Fibroblast of mammary gland (primary cell): ENCODE measurements at regions not wholly inside any gene's neighbourhood (a gene's known extent, or its start where the extent isn't known, plus 50 kb on each side); places are given as distances from the start of the nearest gene placed in this dataset.

Source experiments
- DNase-seq: peaks from one replicate; pipeline ENCODE4 v3.0.0-alpha.2; 2010; ENCODE audit warnings: low read depth
- H3K4me3 ChIP-seq: 2 replicates; pipeline ENCODE4 v1.5.1; 2011; ENCODE audit warnings: low read depth, mild to moderate bottlenecking, low read length, moderate library complexity; ENCODE audit not compliant: control insufficient read depth
- TF ChIP-seq, protein P1 (sequence below): conservative IDR thresholded peaks from 2 replicates; pipeline ENCODE4 v1.5.1; 2011; ENCODE audit warnings: low read depth, low read length, inconsistent platforms; ENCODE audit not compliant: control insufficient read depth, insufficient read depth

DNA sequence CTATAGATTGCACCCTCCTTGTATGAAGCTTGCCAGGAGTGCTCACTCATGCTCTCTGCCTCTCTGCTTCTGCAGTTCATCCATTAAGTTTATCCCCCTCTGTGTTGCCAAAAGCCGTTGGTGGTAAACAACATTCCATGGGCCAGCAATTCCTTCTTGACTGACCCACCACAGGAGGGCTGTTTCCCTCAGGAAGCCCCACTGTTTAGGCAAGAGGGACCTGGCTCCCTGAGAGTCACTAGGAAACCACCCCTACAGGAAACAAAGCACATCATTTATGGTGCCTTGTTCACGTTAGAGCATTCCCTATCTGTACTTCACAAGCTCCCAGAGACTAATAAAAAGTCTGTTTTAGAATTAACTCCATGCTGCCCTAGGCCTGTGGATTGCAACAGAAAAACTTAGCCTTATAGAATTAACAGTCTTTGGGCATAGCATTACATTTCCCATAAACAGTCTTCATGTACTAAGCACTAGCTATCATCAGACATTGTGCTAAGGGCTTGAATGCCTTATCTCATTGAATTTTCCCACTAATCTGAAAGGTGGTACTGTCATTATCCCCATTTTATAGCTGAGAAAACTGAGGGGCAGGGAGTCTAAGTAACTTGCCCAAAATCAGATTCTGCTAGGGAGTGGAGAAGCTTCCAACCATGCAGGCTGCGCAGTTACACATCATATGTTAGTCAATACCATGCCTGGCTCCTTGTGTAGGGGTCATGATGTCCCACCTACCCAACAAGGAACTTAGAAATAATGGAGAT, 149.9 kb downstream of the SHQ1 start:
- H3K4me3 ChIP-seq, result no peak overlapping the region
- TF ChIP-seq, protein P1, sequence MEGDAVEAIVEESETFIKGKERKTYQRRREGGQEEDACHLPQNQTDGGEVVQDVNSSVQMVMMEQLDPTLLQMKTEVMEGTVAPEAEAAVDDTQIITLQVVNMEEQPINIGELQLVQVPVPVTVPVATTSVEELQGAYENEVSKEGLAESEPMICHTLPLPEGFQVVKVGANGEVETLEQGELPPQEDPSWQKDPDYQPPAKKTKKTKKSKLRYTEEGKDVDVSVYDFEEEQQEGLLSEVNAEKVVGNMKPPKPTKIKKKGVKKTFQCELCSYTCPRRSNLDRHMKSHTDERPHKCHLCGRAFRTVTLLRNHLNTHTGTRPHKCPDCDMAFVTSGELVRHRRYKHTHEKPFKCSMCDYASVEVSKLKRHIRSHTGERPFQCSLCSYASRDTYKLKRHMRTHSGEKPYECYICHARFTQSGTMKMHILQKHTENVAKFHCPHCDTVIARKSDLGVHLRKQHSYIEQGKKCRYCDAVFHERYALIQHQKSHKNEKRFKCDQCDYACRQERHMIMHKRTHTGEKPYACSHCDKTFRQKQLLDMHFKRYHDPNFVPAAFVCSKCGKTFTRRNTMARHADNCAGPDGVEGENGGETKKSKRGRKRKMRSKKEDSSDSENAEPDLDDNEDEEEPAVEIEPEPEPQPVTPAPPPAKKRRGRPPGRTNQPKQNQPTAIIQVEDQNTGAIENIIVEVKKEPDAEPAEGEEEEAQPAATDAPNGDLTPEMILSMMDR, result no peak
- DNase-seq, result no peak

DNA sequence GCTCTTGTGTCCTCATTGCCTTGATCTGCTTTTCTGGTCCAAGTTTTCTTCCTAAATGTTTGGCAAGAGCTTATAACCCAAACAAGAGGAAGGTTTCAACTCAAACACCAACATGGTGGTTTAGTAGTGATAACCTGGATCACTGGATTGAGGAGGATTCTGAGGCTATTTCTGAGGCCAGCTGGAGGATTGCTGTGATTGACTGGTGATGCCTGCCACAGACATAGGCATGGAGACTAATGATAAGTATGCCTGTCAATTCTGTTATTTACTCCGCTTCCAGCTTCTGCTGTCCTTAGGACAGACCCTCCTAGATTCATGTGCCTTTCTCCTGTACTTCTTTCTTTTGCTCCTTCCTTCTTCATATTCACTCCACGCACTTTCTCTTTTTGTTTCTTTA, 150.5 kb downstream of the SHQ1 start:
- TF ChIP-seq, protein P1, result no peak
- no peak overlapping the region for H3K4me3 ChIP-seq
- no peak for DNase-seq

DNA sequence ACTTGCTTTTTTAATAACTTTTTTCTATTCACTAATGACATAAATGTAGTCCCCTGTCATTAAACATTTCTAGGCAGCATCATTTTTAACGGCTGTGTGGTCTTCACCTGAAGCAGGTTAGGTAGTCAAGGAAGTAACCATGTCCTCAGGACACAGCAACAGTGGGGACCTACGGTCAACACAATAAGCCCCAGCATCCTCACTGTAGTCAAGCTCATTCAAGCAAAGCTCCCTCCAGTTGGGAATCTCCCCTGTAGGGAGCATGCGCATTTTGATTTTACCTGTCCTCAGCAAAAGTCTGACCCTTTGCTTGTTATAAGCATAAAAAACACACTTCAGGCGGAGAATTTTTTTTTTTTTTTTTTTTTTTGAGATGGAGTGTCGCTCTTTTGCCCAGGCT, 151.4 kb downstream of the SHQ1 start:
- H3K4me3 ChIP-seq, result no peak overlapping the region
- TF ChIP-seq, protein P1, result no peak
- DNase-seq, result no peak

DNA sequence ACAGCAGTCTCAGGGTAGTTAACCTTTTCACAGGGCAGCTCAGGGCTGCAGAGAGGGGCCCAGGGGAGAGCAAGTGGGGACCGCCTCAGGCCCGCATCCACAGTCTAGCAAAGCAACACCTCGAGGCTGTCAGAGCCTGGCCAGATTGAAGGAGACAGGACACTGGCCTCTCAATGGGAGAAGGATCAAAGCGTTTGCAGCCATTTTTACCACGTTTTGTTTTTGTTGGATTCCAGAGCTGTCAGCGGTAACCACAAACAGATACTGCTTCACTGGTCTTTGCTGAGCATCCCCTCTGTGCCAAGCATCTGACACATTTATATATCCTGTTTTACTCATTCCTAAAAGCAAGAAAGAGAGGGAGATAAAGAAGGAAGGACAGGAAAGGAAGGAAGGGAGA, 153.8 kb downstream of the SHQ1 start:
- H3K4me3 ChIP-seq, result no peak overlapping the region
- DNase-seq, result peak; percentile 56
- TF ChIP-seq, protein P1, result no peak

DNA sequence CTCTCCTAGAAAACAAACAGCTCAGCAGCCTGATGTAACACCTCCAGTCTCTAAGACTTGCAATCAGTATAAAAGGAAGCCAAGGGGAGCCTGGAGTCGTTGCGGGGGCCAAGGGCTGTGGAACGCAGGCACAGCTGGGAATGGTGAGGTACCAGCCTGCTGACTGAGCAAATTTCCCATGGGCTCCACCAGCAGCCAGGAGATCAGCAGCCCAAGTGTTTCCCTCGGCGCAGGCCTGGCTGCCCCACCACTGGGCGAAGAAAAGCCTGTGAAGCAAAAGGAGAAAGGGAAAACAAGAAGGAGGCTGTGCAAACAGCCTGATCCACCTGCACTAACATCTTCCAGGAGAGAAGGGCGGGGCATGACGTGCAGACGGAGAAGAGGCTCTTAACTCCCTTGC, 155.3 kb downstream of the SHQ1 start:
- H3K4me3 ChIP-seq, result no peak overlapping the region
- no peak for DNase-seq
- TF ChIP-seq, protein P1, result no peak

DNA sequence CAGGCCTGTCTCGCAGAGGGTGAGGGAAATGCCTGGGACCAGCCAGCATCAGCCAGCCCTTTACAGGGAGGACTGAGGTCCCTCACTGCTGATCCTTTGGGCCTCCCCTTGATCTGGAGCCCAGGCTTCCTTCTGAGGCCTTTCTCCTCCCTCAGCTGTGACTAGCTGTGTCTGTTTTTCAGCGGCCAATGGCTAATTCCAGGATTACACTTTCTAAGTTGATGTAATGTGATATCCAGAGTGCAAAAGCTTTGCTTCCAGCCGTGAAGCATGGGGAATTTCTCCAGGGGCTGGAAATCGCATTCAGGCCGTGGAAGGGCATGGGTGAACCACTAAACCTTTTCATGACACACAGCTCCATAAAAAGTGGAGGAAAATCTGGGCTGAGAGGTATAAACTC, 157.6 kb downstream of the SHQ1 start:
- no peak for DNase-seq
- H3K4me3 ChIP-seq, result no peak overlapping the region
- TF ChIP-seq, protein P1, result no peak

DNA sequence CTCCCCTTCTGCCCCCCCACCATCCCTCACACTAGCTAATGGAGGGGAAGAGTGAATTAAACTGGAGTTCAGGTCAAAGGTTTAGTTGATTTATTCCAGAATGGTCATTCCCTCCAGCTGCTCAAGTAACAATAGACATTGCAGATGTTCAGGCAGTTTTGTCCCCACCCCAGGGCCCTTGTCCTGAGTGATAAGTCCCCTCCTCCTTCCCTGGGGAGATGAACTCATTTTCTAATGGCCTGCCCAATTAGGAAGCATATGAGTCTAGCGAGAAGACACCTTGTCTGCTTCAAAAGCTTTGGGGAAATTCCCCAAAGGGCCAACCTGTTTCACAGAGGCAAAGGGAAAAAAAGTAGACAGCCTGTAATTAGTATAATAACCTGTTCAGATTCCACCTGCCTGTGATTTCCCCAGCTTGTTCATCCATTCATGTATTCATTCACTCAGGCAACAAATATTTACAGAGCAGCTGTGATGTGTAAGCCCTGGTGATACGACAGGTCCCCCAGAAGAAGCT, 165.3 kb downstream of the SHQ1 start:
- DNase-seq, result no peak
- TF ChIP-seq, protein P1, result no peak
- H3K4me3 ChIP-seq, result no peak overlapping the region
